ENCODE measurements at regions not wholly inside any gene's neighbourhood (a gene's known extent, or its start where the extent isn't known, plus 50 kb on each side); places are given as distances from the start of the nearest gene placed in this dataset.

GRCh38 chr7:156118248-156118645, 306.0 kb upstream of the SHH start:
- no peak for TF ChIP-seq TAF1 (IDR thresholded peaks at IDR 0.05; ENCODE audit: low read depth, low read length)
- TF ChIP-seq POLR2AphosphoS5 (IDR thresholded peaks at IDR 0.05; ENCODE audit: low read depth, low read length): no peak
- no peak for TF ChIP-seq SPI1 (IDR thresholded peaks at IDR 0.05; ENCODE audit: low read depth, low read length)
